GM10248 (cell line): ENCODE measurements at regions not wholly inside any gene's neighbourhood (a gene's known extent, or its start where the extent isn't known, plus 50 kb on each side); places are given as distances from the start of the nearest gene placed in this dataset.

Experiments used
- CTCF ChIA-PET: fragments of 300-600 bp; sonication (Branson Sonifier 250); formaldehyde crosslinking; extraction: SDS; loops from one replicate; lab custom pipeline; 2021; ENCODE audit warnings: antibody characterized with exemption; lab: Yijun Ruan, JAX
- POLR2A ChIA-PET: fragments of 350-650 bp; sonication (Branson Sonifier 250); formaldehyde crosslinking; extraction: SDS; loops from one replicate; lab custom pipeline; 2020; ENCODE audit warnings: antibody characterized with exemption; lab: Yijun Ruan, JAX
- DNase-seq: peaks from one replicate; pipeline ENCODE4 v3.0.0; 2012; ENCODE audit errors: extremely low spot score
- CTCF ChIP-seq: IDR thresholded peaks from 2 replicates; pipeline ENCODE4 v1.5.1; 2012; ENCODE audit warnings: mild to moderate bottlenecking, low read depth; ENCODE audit errors: extremely low read depth, missing control alignments, control extremely low read depth

GRCh38 chr3:193971261-193971751 is 164.6 kb upstream of the HES1 start:
- ChIA-PET CTCF (interaction anchor here (1.1 to 3.5 kb wide), 9 partner anchors 9 to 76 kb away, joined by 3 to 27 read pairs (median 4); no protein-coding TSS in a partner anchor), POLR2A (interaction anchor here (0.6 kb wide), 1 partner anchor 1562 kb away, joined by 3 read pairs; no protein-coding TSS in a partner anchor)
- no peak for TF ChIP-seq CTCF
- peak; percentile 68 for DNase-seq

GRCh38 chr3:193971966-193972365 is 164.0 kb upstream of the HES1 start:
- POLR2A ChIA-PET = no interaction called here
- CTCF ChIA-PET = interaction anchor here (1.1 to 3.5 kb wide), 4 partner anchors 8 to 75 kb away, joined by 4 to 27 read pairs (median 8); no protein-coding TSS in a partner anchor
- no peak for TF ChIP-seq CTCF
- no peak for DNase-seq

GRCh38 chr3:193972832-193973231 is 163.1 kb upstream of the HES1 start:
- no peak for DNase-seq
- no peak for TF ChIP-seq CTCF
- CTCF ChIA-PET = no interaction called here
- POLR2A ChIA-PET = no interaction called here

- CTCF ChIA-PET = no interaction called here
Measured at GRCh38 chr3:193974191-193974652, 161.7 kb upstream of the HES1 start.

GRCh38 chr3:193974671-193975535 is 161.0 kb upstream of the HES1 start:
- no peak for DNase-seq
- ChIA-PET CTCF (interaction anchor here (1.1 kb wide), 1 partner anchor 9 kb away, joined by 3 read pairs; no protein-coding TSS in a partner anchor), POLR2A (no interaction called here)
- TF ChIP-seq CTCF = no peak

More at GRCh38 chr3:193974191-193974652, 161.7 kb upstream of the HES1 start:
- no peak for DNase-seq
- POLR2A ChIA-PET = no interaction called here
- TF ChIP-seq CTCF = no peak

GRCh38 chr3:193977622-193978021 is 158.3 kb upstream of the HES1 start:
- TF ChIP-seq CTCF = no peak
- POLR2A ChIA-PET = no interaction called here
- CTCF ChIA-PET = interaction anchor here (1.2 kb wide), 1 partner anchor 11 kb away, joined by 3 read pairs; no protein-coding TSS in a partner anchor
- no peak for DNase-seq
